IMR-90 (cell line): ENCODE measurements at regions not wholly inside any gene's neighbourhood (a gene's known extent, or its start where the extent isn't known, plus 50 kb on each side); places are given as distances from the start of the nearest gene placed in this dataset.

Source experiments
- ATAC-seq: fragments of 200-7000 bp; cut with Tn5 transposase; 2 replicates; pipeline ENCODE4 v1.9.1; 2020; ENCODE audit warnings: low read depth, mild to moderate bottlenecking, moderate library complexity
- BruUV-seq: library from RNA; stranded (reverse); fragments of 400-500 nt; replicated peaks from 2 replicates; lab custom pipeline; 2021; lab: Mats Ljungman, UMichigan
- CTCF ChIA-PET: fragments of 300-600 bp; formaldehyde crosslinking; extraction: SDS; loops from one replicate; lab custom pipeline; 2021; ENCODE audit warnings: antibody characterized with exemption; lab: Yijun Ruan, JAX
- POLR2A ChIA-PET: fragments of 300-600 bp; sonication (Branson Sonifier 250); formaldehyde crosslinking; loops from one replicate; lab custom pipeline; 2022; ENCODE audit warnings: antibody characterized with exemption; ENCODE audit not compliant: unreplicated experiment; lab: Charles Lee
- DNase-seq: peaks from one replicate; pipeline ENCODE4 v3.0.0; 2013
- H2AFZ ChIP-seq: replicated peaks from 2 replicates; pipeline ENCODE3; 2013; ENCODE audit warnings: low read length, mild to moderate bottlenecking; ENCODE audit not compliant: poor library complexity
- H2AK5ac ChIP-seq: 2 replicates; pipeline ENCODE4 v1.6.1; 2013; ENCODE audit warnings: low read depth, low read length, inconsistent platforms
- H2AK9ac ChIP-seq: replicated peaks from 2 replicates; pipeline ENCODE3; 2013; ENCODE audit warnings: mild to moderate bottlenecking, low read depth, low read length, moderate library complexity; ENCODE audit not compliant: poor library complexity
- H2BK120ac ChIP-seq: 2 replicates; pipeline ENCODE4 v1.6.1; 2013; ENCODE audit warnings: low read depth, low read length, inconsistent platforms
- H2BK15ac ChIP-seq: 3 replicates; pipeline ENCODE4 v1.6.1; 2013; ENCODE audit warnings: low read depth, low read length, inconsistent platforms
- H2BK20ac ChIP-seq: 2 replicates; pipeline ENCODE4 v1.6.1; 2013; ENCODE audit warnings: low read depth, mild to moderate bottlenecking, inconsistent platforms, low read length, moderate library complexity
- H2BK5ac ChIP-seq: 2 replicates; pipeline ENCODE4 v1.6.1; 2013; ENCODE audit warnings: mild to moderate bottlenecking, low read depth, low read length, inconsistent platforms; ENCODE audit not compliant: poor library complexity, severe bottlenecking
- H3K14ac ChIP-seq: replicated peaks from 2 replicates; pipeline ENCODE4 v1.6.1; 2013; ENCODE audit warnings: low read depth, low read length, inconsistent platforms
- H3K18ac ChIP-seq: 2 replicates; pipeline ENCODE4 v1.6.1; 2013; ENCODE audit warnings: low read depth, low read length, control low read depth
- H3K23ac ChIP-seq: 2 replicates; pipeline ENCODE4 v1.6.1; 2013; ENCODE audit warnings: low read depth, low read length, inconsistent platforms
- H3K27ac ChIP-seq: 2 replicates; pipeline ENCODE4 v1.5.1; 2013; ENCODE audit warnings: mild to moderate bottlenecking, control low read depth, low read length; ENCODE audit not compliant: insufficient read depth
- H3K27me3 ChIP-seq: 2 replicates; pipeline ENCODE4 v1.6.1; 2013; ENCODE audit warnings: low read length; ENCODE audit not compliant: control insufficient read depth, insufficient read depth
- H3K36me3 ChIP-seq: 2 replicates; pipeline ENCODE4 v1.6.1; 2013; ENCODE audit warnings: low read length, mixed read lengths; ENCODE audit not compliant: control insufficient read depth, insufficient read depth
- H3K4ac ChIP-seq: 2 replicates; pipeline ENCODE4 v1.6.1; 2013; ENCODE audit warnings: low read depth, low read length, inconsistent platforms
- H3K4me1 ChIP-seq: 2 replicates; pipeline ENCODE4 v1.6.1; 2013; ENCODE audit warnings: low read length, mixed read lengths; ENCODE audit not compliant: control insufficient read depth, insufficient read depth
- H3K4me2 ChIP-seq: 2 replicates; pipeline ENCODE4 v1.6.1; 2013; ENCODE audit warnings: low read depth, mild to moderate bottlenecking, control low read depth, low read length, moderate library complexity
- H3K4me3 ChIP-seq: 2 replicates; pipeline ENCODE4 v1.5.1; 2013; ENCODE audit warnings: low read depth, mild to moderate bottlenecking, control low read depth, low read length, moderate library complexity; ENCODE audit not compliant: insufficient read depth
- H3K56ac ChIP-seq: 2 replicates; pipeline ENCODE4 v1.6.1; 2013; ENCODE audit warnings: low read length, inconsistent platforms; ENCODE audit not compliant: insufficient read depth; ENCODE audit errors: extremely low read depth
- H3K79me1 ChIP-seq, 2 experiments: 2 replicates each; pipeline ENCODE4 v1.6.1; 2013; ENCODE audit warnings: low read length in 2 of 2, inconsistent platforms in 1 of 2, low read depth in 1 of 2
- H3K9ac ChIP-seq: 2 replicates; pipeline ENCODE4 v1.6.1; 2013; ENCODE audit warnings: low read depth, low read length, control low read depth
- H3K9me1 ChIP-seq: 2 replicates; pipeline ENCODE4 v1.6.1; 2013; ENCODE audit warnings: low read length, inconsistent platforms; ENCODE audit not compliant: insufficient read depth
- H3K9me3 ChIP-seq: 2 replicates; pipeline ENCODE4 v1.6.1; 2013; ENCODE audit warnings: low read length; ENCODE audit not compliant: control insufficient read depth, insufficient read depth
- H4K20me1 ChIP-seq: 2 replicates; pipeline ENCODE4 v1.6.1; 2013; ENCODE audit warnings: low read length, inconsistent platforms; ENCODE audit not compliant: insufficient read depth
- H4K5ac ChIP-seq: 2 replicates; pipeline ENCODE4 v1.6.1; 2013; ENCODE audit warnings: mild to moderate bottlenecking, low read depth, low read length, control low read depth
- H4K8ac ChIP-seq, 2 experiments: 2 replicates each; pipeline ENCODE4 v1.6.1; 2013; ENCODE audit warnings: low read depth in 2 of 2, low read length in 2 of 2, control low read depth in 1 of 2, inconsistent platforms in 1 of 2
- H4K91ac ChIP-seq: 2 replicates; pipeline ENCODE4 v1.6.1; 2013; ENCODE audit warnings: low read depth, low read length, inconsistent platforms; ENCODE audit not compliant: insufficient read depth
- BHLHE40 ChIP-seq: fragments of 150-350 bp; IDR thresholded peaks from 2 replicates; pipeline ENCODE4 v1.6.1; 2016; ENCODE audit warnings: mild to moderate bottlenecking, low read depth, low read length
- CEBPB ChIP-seq: IDR thresholded peaks from 2 replicates; pipeline ENCODE4 v1.6.1; 2012; ENCODE audit warnings: low read depth, low read length, improper control_type of control experiment
- CHD1 ChIP-seq: IDR thresholded peaks from 2 replicates; pipeline ENCODE4 v1.6.1; 2012; ENCODE audit warnings: low read depth, low read length, improper control_type of control experiment
- CTCF ChIP-seq: conservative IDR thresholded peaks from 2 replicates; pipeline ENCODE4 v1.5.1; 2012; ENCODE audit warnings: mild to moderate bottlenecking, low read depth, low read length, improper control_type of control experiment
- ELK1 ChIP-seq: fragments of 150-350 bp; IDR thresholded peaks from 2 replicates; pipeline ENCODE4 v1.6.1; 2016; ENCODE audit warnings: low read depth, mild to moderate bottlenecking, low read length, moderate library complexity, borderline replicate concordance
- FOS ChIP-seq: fragments of 150-350 bp; IDR thresholded peaks from 2 replicates; pipeline ENCODE4 v1.6.1; 2016; ENCODE audit warnings: low read depth, low read length
- MAFK ChIP-seq: IDR thresholded peaks from 2 replicates; pipeline ENCODE4 v1.6.1; 2012; ENCODE audit warnings: low read depth, low read length, improper control_type of control experiment
- MAZ ChIP-seq: IDR thresholded peaks from 2 replicates; pipeline ENCODE4 v1.6.1; 2012; ENCODE audit warnings: low read depth, mild to moderate bottlenecking, low read length, improper control_type of control experiment, moderate library complexity, borderline replicate concordance
- MXI1 ChIP-seq: IDR thresholded peaks from 2 replicates; pipeline ENCODE4 v1.6.1; 2012; ENCODE audit warnings: low read depth, mild to moderate bottlenecking, low read length, moderate library complexity, borderline replicate concordance
- NFE2L2 ChIP-seq: fragments of 150-350 bp; IDR thresholded peaks from 2 replicates; pipeline ENCODE4 v1.6.1; 2016; ENCODE audit warnings: low read depth, mild to moderate bottlenecking, low read length
- POLR2A ChIP-seq: IDR thresholded peaks from 2 replicates; pipeline ENCODE4 v1.6.1; 2012; ENCODE audit warnings: mild to moderate bottlenecking, low read depth, low read length
- RAD21 ChIP-seq: IDR thresholded peaks from 2 replicates; pipeline ENCODE4 v1.6.1; 2012; ENCODE audit warnings: low read length, improper control_type of control experiment
- RCOR1 ChIP-seq: IDR thresholded peaks from 2 replicates; pipeline ENCODE4 v1.6.1; 2012; ENCODE audit warnings: mild to moderate bottlenecking, low read length, improper control_type of control experiment; ENCODE audit not compliant: insufficient replicate concordance
- RFX5 ChIP-seq: IDR thresholded peaks from 2 replicates; pipeline ENCODE4 v1.8.0; 2012; ENCODE audit warnings: low read depth, mild to moderate bottlenecking, low read length, moderate library complexity
- SMC3 ChIP-seq: fragments of 150-350 bp; IDR thresholded peaks from 2 replicates; pipeline ENCODE4 v1.6.1; 2016; ENCODE audit warnings: low read depth, mild to moderate bottlenecking, antibody characterized with exemption, low read length, moderate library complexity
- USF2 ChIP-seq: fragments of 150-350 bp; IDR thresholded peaks from 2 replicates; pipeline ENCODE4 v1.6.1; 2017; ENCODE audit warnings: mild to moderate bottlenecking, antibody characterized with exemption, low read length, low read depth
- WGBS, 2 experiments: methylation state at CpG; one replicate each; pipeline versions ENCODE4 v1.1.5 to v1.1.7; 2013; ENCODE audit warnings: missing lambda C conversion rate in 2 of 2; ENCODE audit not compliant: insufficient read length in 1 of 2; ENCODE audit errors: extremely low coverage in 2 of 2; 5-methylcytosine and 5-hydroxymethylcytosine counted together
- dilution Hi-C: fragments of 300-500 bp; cut with HindIII; formaldehyde crosslinking; loops from one replicate; pipeline ENCODE4 v1.14.3; 2018; ENCODE audit warnings: low sequenced_read_pairs; ENCODE audit not compliant: unreplicated experiment
- in situ Hi-C: fragments of 300-500 bp; cut with MboI; formaldehyde crosslinking; loops from 3 replicates; pipeline ENCODE4 v1.14.3; 2019; ENCODE audit warnings: low sequenced_read_pairs, inconsistent platforms, mixed read lengths
- intact Hi-C: fragments of 100-400 bp; cut with micrococcal nuclease; formaldehyde crosslinking; loops from 2 replicates; pipeline ENCODE4 v1.10.0; 2022

GRCh38 chr18:70822117-70822516, 533.3 kb downstream of the SOCS6 start:
- no peak overlapping the region for H4K5ac ChIP-seq
- no peaks in the 10 kb centered on the region for H3K9me1 ChIP-seq
- H3K4me3 ChIP-seq = no peak overlapping the region
- no peaks in the 10 kb centered on the region for H3K79me1 ChIP-seq
- H2BK5ac ChIP-seq = no peak overlapping the region
- TF ChIP-seq POLR2A (no peak), CHD1 (no peak), RFX5 (no peak), FOS (no peak), RAD21 (no peak), SMC3 (no peak), BHLHE40 (no peak), ELK1 (no peak), MXI1 (no peak), MAZ (no peak), NFE2L2 (no peak), RCOR1 (no peak), CTCF (no peak), MAFK (no peak), USF2 (no peak), CEBPB (no peak)
- no peak overlapping the region for H3K27ac ChIP-seq
- no peak overlapping the region for H2AFZ ChIP-seq
- WGBS, 2 experiments = no CpG with 5 or more reads among the region's 3 CpGs
- ChIA-PET CTCF (no interaction called here), POLR2A (no interaction called here)
- no peak overlapping the region for H2AK5ac ChIP-seq
- H4K20me1 ChIP-seq = no peaks in the 10 kb centered on the region
- H3K14ac ChIP-seq = no peak overlapping the region
- ATAC-seq = no peak
- H3K36me3 ChIP-seq = no peaks in the 10 kb centered on the region
- no peak overlapping the region for H3K4me2 ChIP-seq
- H3K4ac ChIP-seq = no peak overlapping the region
- no peak overlapping the region for H3K9ac ChIP-seq
- no peak overlapping the region for H4K8ac ChIP-seq
- H3K56ac ChIP-seq = no peak overlapping the region
- H3K23ac ChIP-seq = no peak overlapping the region
- H2BK120ac ChIP-seq = no peak overlapping the region
- no peak overlapping the region for H2BK15ac ChIP-seq
- intact Hi-C loops = no loop called here
- peaks cover 5% of the 10 kb centered on the region for H3K9me3 ChIP-seq
- H3K18ac ChIP-seq = no peak overlapping the region
- BruUV-seq = no TSS peak
- H4K91ac ChIP-seq = no peak overlapping the region
- H2BK20ac ChIP-seq = no peak overlapping the region
- H3K4me1 ChIP-seq = no peaks in the 10 kb centered on the region
- H2AK9ac ChIP-seq = no peak overlapping the region
- DNase-seq = no peak
- no peaks in the 10 kb centered on the region for H3K27me3 ChIP-seq
- dilution Hi-C loops = no loop called here
- in situ Hi-C loops = no loop called here
